OCI-M2 (cell line): ENCODE measurements at regions not wholly inside any gene's neighbourhood (a gene's known extent, or its start where the extent isn't known, plus 50 kb on each side); places are given as distances from the start of the nearest gene placed in this dataset.

Experiments
- DNase-seq: peaks from one replicate; lab custom pipeline; 2025; ENCODE audit not compliant: unreplicated experiment; lab: John Stamatoyannopoulos, UW

GRCh38 chr3:59653405-59654122 lies 603.7 kb upstream of the CFAP20DC start:
- no peak for DNase-seq

- DNase-seq = no peak
Observed at GRCh38 chr3:59644479-59645402, 594.9 kb upstream of the CFAP20DC start.

- DNase-seq = no peak
Observed at GRCh38 chr3:59641169-59641899, 591.5 kb upstream of the CFAP20DC start.

- DNase-seq = no peak
Observed at GRCh38 chr3:59632760-59633573, 583.1 kb upstream of the CFAP20DC start.

- DNase-seq = no peak
Observed at GRCh38 chr3:59631482-59631881, 581.7 kb upstream of the CFAP20DC start.

- no peak for DNase-seq
Observed at GRCh38 chr3:59621037-59621436, 571.2 kb upstream of the CFAP20DC start.

- no peak for DNase-seq
Observed at GRCh38 chr3:59620325-59620724, 570.5 kb upstream of the CFAP20DC start.

- DNase-seq = no peak
Observed at GRCh38 chr3:59612444-59612715, 562.6 kb upstream of the CFAP20DC start.

GRCh38 chr3:59611649-59612443 lies 562.0 kb upstream of the CFAP20DC start:
- DNase-seq = no peak

- DNase-seq = no peak
Observed at GRCh38 chr3:59609657-59610348, 560.0 kb upstream of the CFAP20DC start.

- no peak for DNase-seq
Observed at GRCh38 chr3:59608356-59608755, 558.5 kb upstream of the CFAP20DC start.

- no peak for DNase-seq
Observed at GRCh38 chr3:59607656-59608055, 557.8 kb upstream of the CFAP20DC start.

GRCh38 chr3:59606638-59607266 lies 556.9 kb upstream of the CFAP20DC start:
- DNase-seq = no peak

GRCh38 chr3:59605944-59606534 lies 556.2 kb upstream of the CFAP20DC start:
- DNase-seq = no peak

- no peak for DNase-seq
Observed at GRCh38 chr3:59605318-59605717, 555.5 kb upstream of the CFAP20DC start.

GRCh38 chr3:59601486-59601885 lies 551.7 kb upstream of the CFAP20DC start:
- no peak for DNase-seq

GRCh38 chr3:59600631-59601030 lies 550.8 kb upstream of the CFAP20DC start:
- DNase-seq = no peak

GRCh38 chr3:59596741-59597140 lies 546.9 kb upstream of the CFAP20DC start:
- DNase-seq = no peak

- no peak for DNase-seq
Observed at GRCh38 chr3:59595830-59596229, 546.0 kb upstream of the CFAP20DC start.
